ENCODE measurements at regions not wholly inside any gene's neighbourhood (a gene's known extent, or its start where the extent isn't known, plus 50 kb on each side); places are given as distances from the start of the nearest gene placed in this dataset.

DNA sequence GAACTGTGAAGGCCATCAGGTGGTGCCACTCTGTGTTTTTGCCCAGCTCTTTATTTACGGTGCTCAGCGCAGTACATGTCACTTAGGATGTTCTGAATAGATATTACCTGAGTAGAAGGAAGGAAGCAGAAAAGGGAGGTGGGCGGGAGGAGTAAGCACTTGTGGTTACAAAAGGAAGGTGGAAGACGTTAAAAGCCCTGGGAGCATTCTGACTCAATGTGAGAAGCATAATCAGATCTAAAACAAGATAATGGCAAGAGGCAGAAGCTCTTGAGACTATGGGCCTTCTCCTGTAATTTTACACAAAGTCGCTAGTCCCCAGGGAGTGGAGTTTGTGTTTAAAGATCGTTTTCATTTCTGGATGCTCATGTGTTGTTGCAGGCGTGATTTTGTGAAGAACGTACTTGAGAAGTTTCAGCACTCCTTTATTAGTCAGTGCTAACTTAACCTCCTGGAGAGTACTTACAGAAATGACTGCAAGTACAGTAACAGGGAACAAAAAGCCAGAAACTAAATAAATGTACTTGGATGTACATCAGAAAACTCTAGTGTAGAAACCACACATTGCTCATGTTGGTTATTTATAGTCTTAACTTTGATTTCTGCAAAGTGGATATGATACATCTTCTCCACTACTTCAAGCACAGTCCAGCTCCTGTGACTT, 1523.5 kb downstream of the AACS start:
- no peak for DNase-seq (ENCODE audit: low read depth)

DNA sequence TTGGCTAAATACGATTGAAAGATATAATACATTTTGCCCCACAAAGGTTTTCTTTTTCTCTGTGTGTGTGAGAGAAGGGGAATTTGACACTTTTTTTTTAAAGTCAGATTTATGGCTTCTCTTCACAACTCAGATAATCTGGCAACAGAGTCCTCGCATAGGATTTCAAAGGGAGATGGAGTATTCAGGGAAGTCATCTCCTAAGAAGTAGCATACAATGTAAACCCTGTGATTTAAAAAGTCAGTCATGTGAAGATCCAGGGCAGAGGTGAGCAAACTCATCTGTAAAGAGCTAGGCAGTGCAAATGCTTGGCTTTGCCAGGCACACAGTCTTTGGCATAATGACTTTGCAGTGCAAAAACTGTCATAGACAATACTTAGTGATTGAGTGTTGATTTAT, 1526.3 kb downstream of the AACS start:
- no peak for DNase-seq (ENCODE audit: low read depth)

DNA sequence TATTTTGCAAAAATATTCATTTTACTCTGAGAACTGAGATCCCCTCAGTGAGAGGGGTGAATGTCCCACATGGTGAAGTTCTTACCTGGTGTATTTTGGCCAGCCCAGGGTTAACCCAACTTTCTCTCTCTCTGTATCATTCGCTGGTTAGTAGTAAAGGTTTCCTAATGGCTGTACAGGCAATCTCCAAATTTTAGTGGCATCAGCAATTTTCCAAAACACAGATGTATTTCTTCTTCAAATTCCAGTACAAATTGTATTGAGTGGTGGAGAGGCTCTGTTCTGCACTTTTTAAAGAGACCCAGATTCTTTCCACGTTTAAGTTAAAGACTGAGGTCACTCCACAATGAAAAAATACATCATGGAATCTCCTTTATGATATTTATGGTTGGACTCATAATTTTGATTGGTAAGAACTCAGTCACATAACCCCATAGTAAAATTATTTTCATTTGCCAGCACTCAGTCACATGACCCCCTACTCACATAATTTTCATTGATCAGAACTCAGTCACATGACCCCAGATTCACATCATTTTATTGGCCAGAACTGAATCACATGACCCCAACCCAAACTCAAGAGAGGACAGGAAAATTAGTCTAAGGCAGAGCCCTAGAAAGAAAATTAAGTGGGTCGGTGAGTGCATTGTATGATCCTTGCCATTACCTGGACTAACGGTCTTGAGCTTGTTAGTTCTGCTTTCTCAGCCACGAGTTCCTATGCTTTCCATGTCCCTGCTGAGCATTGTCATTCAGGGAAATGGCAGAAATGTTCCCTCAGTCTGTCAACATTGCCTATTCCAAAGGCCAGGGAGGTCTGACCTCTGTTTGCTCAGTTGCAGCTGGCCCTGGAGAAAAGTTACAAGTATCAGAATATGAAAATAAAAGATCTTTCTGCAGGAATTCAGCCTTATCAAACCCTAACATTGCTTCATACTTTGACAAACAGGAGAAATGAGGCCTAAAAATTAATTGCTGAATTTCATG, 1536.2 kb downstream of the AACS start:
- DNase-seq (ENCODE audit: low read depth): no peak

DNA sequence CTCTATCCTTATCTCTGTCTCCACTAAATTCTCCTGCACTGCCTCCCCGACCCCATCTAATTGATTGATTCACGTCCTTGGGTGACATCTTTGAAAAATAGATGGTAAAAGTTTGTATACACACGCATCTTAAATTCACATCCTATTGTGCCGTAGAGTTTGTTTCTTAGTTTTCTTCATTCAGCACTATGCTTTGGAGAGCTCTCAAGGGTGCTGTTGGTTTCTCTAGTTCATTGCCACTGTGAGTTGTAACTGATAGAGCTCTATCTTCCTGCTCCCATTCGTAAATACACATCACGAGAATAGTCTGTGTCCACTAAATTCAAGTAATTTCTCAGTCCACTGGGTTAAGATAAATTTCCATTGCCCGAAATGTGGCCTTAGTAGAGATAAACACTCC, 1537.4 kb downstream of the AACS start:
- DNase-seq (ENCODE audit: low read depth): no peak

DNA sequence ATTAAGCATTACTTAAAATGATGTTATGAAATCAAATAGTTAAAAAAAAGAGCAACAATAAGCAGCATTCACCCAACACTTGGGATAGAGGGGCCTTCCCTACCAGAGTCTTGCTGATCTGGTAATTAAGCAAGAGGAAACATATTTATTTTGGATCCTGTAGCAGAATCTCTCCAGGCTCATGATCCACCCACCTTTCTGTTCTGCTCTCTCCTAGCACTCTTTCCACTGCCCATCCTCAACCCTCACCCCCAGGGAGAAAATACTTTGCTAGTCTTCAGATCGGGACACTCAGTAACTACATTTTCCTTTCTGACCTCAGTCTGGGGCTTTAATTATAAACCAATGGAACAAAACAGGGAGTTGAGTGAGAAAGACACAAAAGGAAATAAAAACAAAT, 1541.9 kb downstream of the AACS start:
- no peak for DNase-seq (ENCODE audit: low read depth)

DNA sequence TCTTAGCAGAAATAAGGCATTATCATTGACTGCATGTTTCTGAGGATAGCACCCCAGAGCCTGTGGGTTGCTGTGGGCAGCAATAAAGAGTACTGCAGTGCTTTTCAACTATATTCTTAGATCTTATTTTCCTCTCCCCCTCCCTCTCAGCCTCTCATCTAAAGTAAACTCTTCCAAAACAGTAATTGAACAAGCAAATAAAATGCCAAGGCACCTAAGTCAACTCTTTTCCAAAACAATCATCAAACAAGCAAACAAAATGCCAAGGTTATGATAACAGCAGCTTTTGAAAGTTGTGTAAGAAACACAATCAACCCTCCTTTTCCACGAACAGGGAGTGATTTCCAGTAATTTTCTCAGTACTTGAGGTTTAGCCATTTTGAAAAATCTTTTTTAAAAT, 1542.6 kb downstream of the AACS start:
- no peak for DNase-seq (ENCODE audit: low read depth)

DNA sequence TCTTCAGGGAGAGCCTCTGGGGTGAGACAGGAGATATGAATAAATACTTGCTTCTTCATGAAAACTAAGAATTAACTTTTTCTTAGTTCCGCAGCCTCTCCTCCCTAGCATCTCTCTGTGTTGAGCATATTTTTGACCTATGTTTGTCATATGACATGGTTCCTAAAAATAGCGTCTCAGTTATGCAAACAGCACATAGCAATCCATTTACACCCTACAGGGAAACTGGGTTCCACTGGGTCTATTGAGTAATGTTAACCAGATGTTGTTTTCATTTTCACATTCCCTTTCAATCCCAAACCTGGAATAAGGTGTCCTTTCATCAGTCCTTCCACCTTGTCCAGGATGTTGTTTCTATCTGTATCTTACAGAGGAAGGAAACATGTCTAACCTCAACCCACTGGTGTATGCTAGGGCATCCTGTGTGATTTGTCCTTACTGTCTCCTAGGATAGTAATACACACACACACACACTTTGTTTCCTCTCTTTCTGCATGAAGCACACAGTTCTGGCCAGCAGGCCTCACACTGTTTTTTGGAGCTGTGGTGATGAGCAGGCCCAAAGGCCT, 1543.5 kb downstream of the AACS start:
- no peak for DNase-seq (ENCODE audit: low read depth)

DNA sequence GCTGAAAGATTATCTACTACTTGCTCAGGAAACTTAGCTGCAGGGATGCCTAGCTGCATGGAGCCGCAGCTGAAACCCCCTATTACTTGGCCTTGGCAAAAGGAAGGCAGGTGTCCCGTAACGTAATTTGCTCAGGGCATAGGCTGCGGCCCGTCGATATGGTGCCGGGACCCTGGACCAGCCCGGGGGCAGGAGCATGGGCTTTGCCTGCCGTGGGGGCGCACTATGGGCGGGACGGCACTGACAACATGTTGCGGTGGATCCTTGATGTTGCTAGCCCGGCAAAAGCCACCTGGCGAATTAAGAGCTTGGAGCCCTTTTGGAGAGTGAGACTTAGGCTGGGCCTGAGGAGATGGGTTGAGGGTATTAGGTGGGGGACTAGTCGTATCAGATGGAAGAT, 1551.2 kb downstream of the AACS start:
- no peak for DNase-seq (ENCODE audit: low read depth)

DNA sequence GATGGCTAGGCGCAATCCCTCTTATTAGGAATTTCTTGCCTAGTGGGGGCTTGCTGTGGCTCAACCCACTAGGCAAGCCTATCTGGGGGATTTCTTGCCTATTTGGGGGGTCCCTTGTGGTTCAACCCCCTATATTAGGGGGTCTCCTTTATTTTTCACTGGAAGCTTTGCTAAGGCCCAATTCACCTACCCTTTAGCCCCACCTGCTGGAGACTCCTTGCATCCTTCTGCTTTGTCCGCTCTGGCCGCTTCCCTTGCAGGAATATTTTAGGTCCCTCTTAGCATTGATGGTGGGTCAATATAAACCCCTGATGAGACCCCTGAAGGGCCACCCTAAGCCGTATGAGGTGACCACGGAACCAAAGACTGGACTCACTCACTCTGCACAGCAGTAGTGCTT, 1552.1 kb downstream of the AACS start:
- DNase-seq (ENCODE audit: low read depth): no peak

DNA sequence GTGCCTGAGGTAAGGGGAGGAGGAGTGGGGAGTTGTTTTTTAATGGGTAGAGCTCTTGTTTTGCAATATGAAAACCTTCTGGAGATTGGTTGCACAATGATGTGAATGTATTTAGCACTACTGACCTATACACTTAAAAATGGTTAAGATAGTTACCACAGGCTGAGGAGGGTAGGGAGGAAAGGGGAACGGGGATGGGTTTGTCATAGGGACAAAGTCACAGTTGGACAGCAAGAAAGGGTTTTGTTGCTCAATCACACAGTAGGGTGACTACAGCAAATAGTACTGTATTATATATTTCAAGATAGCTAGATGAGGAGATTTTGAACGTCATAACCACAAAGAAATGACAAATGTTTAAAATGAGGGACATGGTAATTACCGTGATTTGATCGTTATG, 1562.4 kb downstream of the AACS start:
- no peak for DNase-seq (ENCODE audit: low read depth)

DNA sequence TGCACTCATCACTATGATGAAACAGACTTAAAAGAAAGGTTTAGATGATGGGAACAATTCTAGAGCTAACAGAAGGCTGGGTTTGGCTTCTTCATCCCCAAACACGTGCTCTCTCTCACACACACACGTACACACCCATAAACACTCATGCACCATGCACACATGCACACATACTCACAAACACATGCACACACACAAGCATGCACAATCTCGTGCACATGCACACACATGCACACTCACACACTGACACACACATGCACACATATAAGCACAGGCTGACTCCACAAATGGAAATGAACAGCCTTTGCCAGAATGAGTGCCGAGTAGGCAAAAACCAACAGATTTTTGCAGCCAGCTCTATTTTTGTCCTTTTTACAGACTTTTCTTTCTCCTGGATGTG, 1571.6 kb downstream of the AACS start:
- DNase-seq (ENCODE audit: low read depth): no peak

DNA sequence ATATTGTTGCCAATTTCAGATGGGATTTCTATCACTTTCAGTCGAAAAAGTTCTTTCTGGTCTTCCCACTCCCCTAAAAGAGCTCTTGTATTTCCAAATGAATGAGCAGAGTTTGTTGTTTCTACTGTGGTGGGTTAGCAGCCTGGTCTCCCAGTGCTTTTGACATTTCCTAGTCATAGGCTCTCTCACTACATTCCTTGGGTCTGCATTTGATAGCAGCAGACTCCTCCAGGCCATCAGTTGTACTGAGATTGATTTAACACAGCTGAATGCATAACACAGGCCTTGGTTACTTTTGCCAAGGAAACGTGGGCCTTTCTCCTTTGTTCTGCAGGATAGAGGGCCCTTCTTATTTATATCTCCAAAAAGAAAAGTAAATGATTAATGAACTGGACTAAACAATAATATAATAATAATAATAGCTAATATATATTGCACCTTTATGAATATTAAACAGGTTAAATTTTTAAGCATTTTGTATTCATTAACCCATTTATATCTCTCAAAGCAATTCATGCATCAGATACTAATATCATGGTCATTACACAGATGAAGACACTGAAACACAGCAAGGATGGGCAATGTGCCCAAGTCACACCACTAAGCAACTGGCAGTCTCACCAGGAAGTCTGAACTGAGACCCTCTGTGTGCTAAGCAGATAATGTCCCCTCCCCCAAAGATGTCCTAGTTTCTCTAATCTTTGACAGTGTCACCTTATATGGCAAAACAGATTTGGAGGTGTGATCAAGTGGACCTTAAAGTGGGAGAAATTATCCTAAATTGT, 1579.2 kb downstream of the AACS start:
- no peak for DNase-seq (ENCODE audit: low read depth)

DNA sequence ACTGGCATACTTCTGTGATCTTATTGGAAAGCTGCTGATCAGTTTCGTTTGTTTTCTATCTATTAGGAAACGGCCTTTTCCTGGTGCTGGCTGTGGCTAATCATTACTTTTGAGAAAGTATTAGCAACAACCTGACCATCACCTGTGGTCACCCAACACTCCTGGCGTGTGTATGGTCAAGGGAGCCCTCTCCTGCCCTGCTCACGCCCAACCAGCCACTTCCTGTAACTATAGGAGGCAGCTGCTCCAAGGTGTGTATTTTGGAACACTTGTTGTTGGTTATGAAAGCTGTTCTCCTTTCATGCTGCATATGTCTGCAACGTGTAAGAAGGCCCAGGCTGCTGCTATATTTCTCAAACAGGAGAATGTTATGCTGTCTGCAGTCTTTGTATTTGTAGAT, 1582.8 kb downstream of the AACS start:
- no peak for DNase-seq (ENCODE audit: low read depth)

DNA sequence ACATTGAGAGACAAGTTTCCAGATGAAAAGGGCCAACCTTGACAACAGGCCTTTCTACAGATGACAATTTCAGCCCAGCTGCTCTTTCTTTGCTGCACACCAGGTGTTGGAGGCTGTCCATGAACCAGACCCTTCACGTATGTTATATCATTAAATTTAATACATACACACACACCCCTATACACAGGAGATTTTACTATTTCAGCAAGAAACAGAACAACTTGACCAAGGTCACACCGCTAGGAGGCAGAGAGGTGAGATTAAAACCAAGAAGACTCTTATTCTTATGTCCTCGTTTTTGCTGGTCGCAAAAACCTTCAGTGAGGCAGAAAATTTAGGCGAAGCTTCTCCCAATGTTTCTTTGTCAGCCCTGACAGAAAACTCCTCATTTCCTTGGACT, 1585.9 kb downstream of the AACS start:
- DNase-seq (ENCODE audit: low read depth): no peak

DNA sequence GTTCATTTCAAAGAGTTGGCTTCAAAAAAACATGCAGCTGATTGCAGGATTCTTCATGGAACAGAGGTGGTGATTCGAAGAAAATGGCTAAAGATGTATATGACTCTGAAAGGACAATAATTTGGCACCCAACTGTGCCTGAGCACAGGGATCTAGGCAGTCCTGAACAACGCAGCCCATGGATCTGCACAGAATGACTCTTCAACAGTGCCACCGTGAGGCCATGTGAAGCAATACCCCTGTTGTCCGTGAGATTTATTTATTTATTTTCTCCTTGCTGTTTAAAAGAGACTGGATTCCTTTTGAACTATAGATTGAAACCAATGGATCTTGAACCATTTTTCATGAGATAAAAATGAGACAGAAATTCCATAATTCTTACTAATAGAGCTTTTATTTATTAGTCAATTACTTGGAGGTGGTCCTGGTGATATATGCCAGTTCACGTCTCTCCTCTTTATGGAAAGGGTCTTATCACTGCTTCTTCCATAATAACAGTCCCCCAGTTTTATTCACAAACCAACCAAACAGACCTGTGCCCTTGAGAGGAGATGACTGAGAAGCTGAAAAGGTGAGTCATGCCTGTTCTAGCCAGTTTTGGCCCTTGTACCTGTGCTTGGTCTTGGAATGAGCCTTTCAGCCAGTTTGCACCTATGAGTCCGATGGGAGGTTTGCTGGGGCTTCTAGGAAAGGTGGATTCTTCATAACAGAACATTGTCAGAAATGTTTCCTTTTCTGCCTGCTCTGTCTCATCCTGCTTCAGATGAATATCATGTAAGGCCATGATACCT, 1598.3 kb downstream of the AACS start:
- no peak for DNase-seq (ENCODE audit: low read depth)

DNA sequence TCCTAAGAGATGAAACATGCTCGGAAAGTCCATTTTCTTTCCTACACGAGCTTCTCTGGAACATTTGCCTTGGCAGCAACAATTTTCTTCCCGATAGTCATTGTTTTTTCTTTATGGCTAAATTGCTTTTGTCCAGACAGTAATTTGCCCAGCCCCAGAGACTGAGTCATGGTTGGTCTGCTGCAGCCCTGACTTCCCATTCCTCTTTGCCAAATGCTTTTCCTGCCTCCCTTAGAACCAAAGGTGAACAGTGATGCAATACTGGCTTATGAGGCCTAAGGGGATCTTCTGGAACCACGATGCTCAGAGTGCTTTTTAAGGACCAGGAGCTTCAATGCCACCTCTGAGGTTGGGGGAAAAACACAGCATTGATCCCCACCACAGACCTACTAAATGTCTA, 1599.6 kb upstream of the TMEM132C start:
- DNase-seq (ENCODE audit: low read depth): no peak

DNA sequence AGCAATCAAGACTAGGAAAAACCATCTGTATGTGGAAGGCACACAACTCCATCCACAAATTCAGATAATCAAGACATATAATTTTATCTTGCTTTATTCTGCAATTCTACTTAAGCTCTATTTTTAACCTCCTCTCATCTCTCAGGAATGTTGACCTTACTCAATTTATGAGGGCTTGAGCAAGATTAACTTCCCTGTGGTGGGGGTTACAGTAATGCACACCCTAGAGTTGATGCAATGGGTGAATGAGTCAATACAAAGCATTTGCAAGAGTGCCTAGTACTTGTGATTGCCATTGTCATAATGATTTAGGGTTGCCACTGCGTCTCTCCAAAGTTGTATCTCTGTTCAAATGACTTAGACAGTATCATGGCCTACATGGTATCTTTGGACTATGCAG, 1598.4 kb upstream of the TMEM132C start:
- no peak for DNase-seq (ENCODE audit: low read depth)

DNA sequence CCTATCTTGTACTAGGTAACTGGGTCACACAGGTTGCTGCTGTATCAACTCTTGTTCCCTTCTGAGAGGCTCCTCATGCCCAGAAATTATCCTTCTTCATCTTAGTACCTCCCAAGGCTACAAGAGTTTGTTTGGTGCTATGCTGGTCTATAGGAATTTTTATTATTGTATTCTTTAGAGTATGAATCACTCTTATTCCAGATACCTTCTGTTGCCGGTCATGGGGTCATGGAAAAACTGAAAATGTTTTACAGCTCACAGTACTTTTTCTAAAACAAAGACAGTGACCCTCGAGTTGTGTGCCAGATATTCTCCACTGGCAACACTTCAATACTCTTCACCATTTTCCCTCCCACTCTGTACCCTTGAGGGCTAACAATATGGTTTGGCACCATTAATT, 1598.0 kb upstream of the TMEM132C start:
- DNase-seq (ENCODE audit: low read depth): no peak

DNA sequence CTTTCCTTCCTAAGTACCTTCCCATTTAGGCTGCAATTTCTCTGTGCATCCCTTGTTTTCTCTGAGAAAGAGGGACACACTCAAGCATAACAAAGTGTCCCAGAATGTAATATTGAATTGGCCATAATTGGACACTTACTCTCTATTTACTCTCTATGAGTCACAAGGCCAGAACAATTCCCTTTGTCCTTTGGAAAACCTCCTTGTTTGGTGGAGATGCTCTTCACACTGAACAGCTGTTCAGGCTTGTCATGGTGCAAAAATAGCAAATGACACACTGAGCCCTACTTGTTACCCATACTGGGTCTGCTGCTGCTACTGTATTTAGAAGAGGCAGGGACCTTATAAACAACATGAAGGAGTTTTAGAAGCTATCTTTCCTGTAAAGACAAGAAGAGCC, 1590.5 kb upstream of the TMEM132C start:
- DNase-seq (ENCODE audit: low read depth): no peak

DNA sequence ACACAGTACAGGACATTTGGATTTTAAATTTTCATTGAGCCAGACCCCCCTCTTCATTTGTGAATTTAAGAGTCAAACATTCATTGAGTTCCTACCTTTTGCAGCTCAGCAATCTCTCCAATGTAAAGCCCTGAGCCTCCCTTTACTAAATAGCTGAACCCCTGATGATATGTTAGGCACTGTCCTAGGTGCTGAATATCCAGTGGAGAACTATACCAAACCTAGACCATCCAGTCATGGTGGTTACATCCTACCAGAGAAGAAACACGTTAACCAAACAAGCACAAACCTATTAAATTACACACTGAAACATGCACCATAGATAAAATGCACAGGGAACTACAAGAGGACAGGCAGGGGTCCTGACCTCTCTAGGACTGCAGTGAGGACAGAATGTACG, 1585.3 kb upstream of the TMEM132C start:
- no peak for DNase-seq (ENCODE audit: low read depth)

DNA sequence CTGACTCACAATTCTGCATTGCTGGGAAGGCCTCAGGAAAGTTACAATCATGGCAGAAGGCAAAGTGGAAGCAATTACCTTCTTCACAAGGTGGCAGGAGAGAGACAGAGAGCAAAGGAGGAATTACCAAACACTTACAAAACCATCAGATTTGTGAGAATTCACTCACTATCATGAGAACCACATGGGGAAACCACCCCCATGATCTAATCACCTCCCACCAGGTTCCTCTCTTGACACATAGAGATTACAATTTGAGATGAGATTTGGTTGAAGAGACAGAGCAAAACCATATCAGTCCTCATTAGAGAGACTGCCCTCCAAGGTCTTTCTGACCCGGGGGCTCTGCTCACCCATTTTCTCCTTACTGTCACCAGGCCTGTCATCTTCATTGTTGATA, 1582.3 kb upstream of the TMEM132C start:
- DNase-seq (ENCODE audit: low read depth): no peak

DNA sequence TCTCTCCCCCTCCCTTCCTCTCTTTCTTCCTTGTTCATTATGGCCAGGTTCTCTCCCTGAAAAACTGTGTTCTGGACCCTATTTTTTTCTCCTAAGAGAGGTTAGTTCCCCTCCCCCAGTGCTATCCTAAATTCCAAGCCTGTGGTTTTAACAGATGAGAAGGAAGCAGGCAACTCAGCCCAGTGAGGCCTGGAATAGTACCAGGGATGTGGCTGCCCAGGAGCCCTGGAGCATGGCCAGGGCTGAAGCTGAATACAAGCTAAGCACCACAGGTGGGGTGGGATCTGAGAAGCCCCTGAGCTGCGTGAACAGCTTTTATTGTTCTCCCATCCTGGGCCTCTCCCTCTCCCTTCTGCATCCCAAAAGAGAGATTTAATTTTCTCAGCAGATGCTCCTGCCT, 1581.3 kb upstream of the TMEM132C start:
- DNase-seq (ENCODE audit: low read depth): no peak

All from activated T-cell treated with anti-CD3 and anti-CD28 coated beads for 1 hour (primary cell).